ENCODE measurements at regions not wholly inside any gene's neighbourhood (a gene's known extent, or its start where the extent isn't known, plus 50 kb on each side); places are given as distances from the start of the nearest gene placed in this dataset.
"Not testable (repeated sequence)": the region's sequence is repeated elsewhere in the genome, so short reads cannot be mapped to it uniquely, and the experiment has no call there.

GRCh38 chr10:32187686-32188085, 131.5 kb upstream of the KIF5B start:
- Mint-ChIP-seq H3K36me3 (no peaks in the 10 kb centered on the region), H3K27me3 (no peaks in the 10 kb centered on the region), H3K9me3 (no peaks in the 10 kb centered on the region), H3K27ac (no peak overlapping the region), H3K4me1 (ENCODE audit: unreplicated experiment) (peaks cover 3% of the 10 kb centered on the region), H3K4me3 (no peak overlapping the region)
- no peak for TF ChIP-seq CTCF (conservative IDR thresholded peaks at IDR 0.05)
- no peak for DNase-seq (ENCODE audit: extremely low spot score, unreplicated experiment)

GRCh38 chr10:32183652-32184051, 127.4 kb upstream of the KIF5B start:
- H3K27ac Mint-ChIP-seq, H3K36me3 Mint-ChIP-seq: not testable (repeated sequence)

GRCh38 chr10:32182476-32182875, 126.3 kb upstream of the KIF5B start:
- H3K4me1 Mint-ChIP-seq (ENCODE audit: unreplicated experiment), result no peaks in the 10 kb centered on the region
- no peak for TF ChIP-seq CTCF (conservative IDR thresholded peaks at IDR 0.05)
- no peak overlapping the region for H3K4me3 Mint-ChIP-seq
- H3K9me3 Mint-ChIP-seq, result no peaks in the 10 kb centered on the region
- no peaks in the 10 kb centered on the region for H3K36me3 Mint-ChIP-seq
- no peaks in the 10 kb centered on the region for H3K27me3 Mint-ChIP-seq
- DNase-seq (ENCODE audit: extremely low spot score, unreplicated experiment), result no peak
- H3K27ac Mint-ChIP-seq, result no peak overlapping the region

More at GRCh38 chr10:32183652-32184051, 127.4 kb upstream of the KIF5B start:
- H3K9me3 Mint-ChIP-seq; H3K4me3 Mint-ChIP-seq; H3K4me1 Mint-ChIP-seq (ENCODE audit: unreplicated experiment); H3K27me3 Mint-ChIP-seq; DNase-seq (ENCODE audit: extremely low spot score, unreplicated experiment): not testable (repeated sequence)

- Mint-ChIP-seq H3K27ac (no peak overlapping the region), H3K36me3 (no peaks in the 10 kb centered on the region), H3K4me1 (ENCODE audit: unreplicated experiment) (no peaks in the 10 kb centered on the region), H3K4me3 (no peak overlapping the region), H3K9me3 (no peaks in the 10 kb centered on the region), H3K27me3 (no peaks in the 10 kb centered on the region)
- DNase-seq (ENCODE audit: extremely low spot score, unreplicated experiment), result no peak
- TF ChIP-seq CTCF (conservative IDR thresholded peaks at IDR 0.05), result no peak
These were observed 124.4 kb upstream of the KIF5B start for GRCh38 chr10:32180390-32181280.

GRCh38 chr10:32179836-32180235, 123.6 kb upstream of the KIF5B start:
- TF ChIP-seq CTCF (conservative IDR thresholded peaks at IDR 0.05), result no peak
- Mint-ChIP-seq H3K36me3 (no peaks in the 10 kb centered on the region), H3K27ac (no peak overlapping the region), H3K4me3 (no peak overlapping the region), H3K4me1 (ENCODE audit: unreplicated experiment) (no peaks in the 10 kb centered on the region), H3K9me3 (no peaks in the 10 kb centered on the region), H3K27me3 (no peaks in the 10 kb centered on the region)
- DNase-seq (ENCODE audit: extremely low spot score, unreplicated experiment), result no peak

GRCh38 chr10:32177594-32177993, 121.4 kb upstream of the KIF5B start:
- H3K4me1 Mint-ChIP-seq (ENCODE audit: unreplicated experiment), result not testable (repeated sequence)

More at GRCh38 chr10:32177594-32177993, 121.4 kb upstream of the KIF5B start:
- H3K27ac Mint-ChIP-seq; DNase-seq (ENCODE audit: extremely low spot score, unreplicated experiment); H3K4me3 Mint-ChIP-seq; H3K36me3 Mint-ChIP-seq; H3K9me3 Mint-ChIP-seq; H3K27me3 Mint-ChIP-seq: not testable (repeated sequence)

Measured in type B pancreatic cell (in vitro differentiated cells).